ENCODE measurements at regions not wholly inside any gene's neighbourhood (a gene's known extent, or its start where the extent isn't known, plus 50 kb on each side); places are given as distances from the start of the nearest gene placed in this dataset.

GRCh38 chr2:103788951-103789350 is 1027.1 kb downstream of the TMEM182 start:
- Histone ChIP-seq H3K4me3 (ENCODE audit: low read depth, low read length) (no peak overlapping the region), H3K9me3 (ENCODE audit: control insufficient read depth, low read length) (no peaks in the 10 kb centered on the region), H3K79me2 (no peaks in the 10 kb centered on the region), H2AFZ (no peak overlapping the region), H3K36me3 (ENCODE audit: control insufficient read depth, insufficient read depth, low read length) (no peaks in the 10 kb centered on the region), H3K4me2 (ENCODE audit: low read length) (no peak overlapping the region), H3K27me3 (ENCODE audit: control insufficient read depth, insufficient read depth, low read length) (no peaks in the 10 kb centered on the region), H3K9ac (no peak overlapping the region), H3K4me1 (no peaks in the 10 kb centered on the region), H3K27ac (no peak overlapping the region)
- TF ChIP-seq CTCF (IDR thresholded peaks at IDR 0.05), result no peak

- Histone ChIP-seq H3K79me2 (no peaks in the 10 kb centered on the region), H3K27me3 (ENCODE audit: control insufficient read depth, insufficient read depth, low read length) (no peaks in the 10 kb centered on the region), H3K27ac (no peak overlapping the region), H2AFZ (no peak overlapping the region), H3K4me3 (ENCODE audit: low read depth, low read length) (no peak overlapping the region), H3K9me3 (ENCODE audit: control insufficient read depth, low read length) (no peaks in the 10 kb centered on the region), H3K9ac (no peak overlapping the region), H3K4me1 (no peaks in the 10 kb centered on the region), H3K36me3 (ENCODE audit: control insufficient read depth, insufficient read depth, low read length) (no peaks in the 10 kb centered on the region), H3K4me2 (ENCODE audit: low read length) (no peak overlapping the region)
- TF ChIP-seq CTCF (IDR thresholded peaks at IDR 0.05), result no peak
Measured at GRCh38 chr2:103789381-103790095, 1027.7 kb downstream of the TMEM182 start.

- Histone ChIP-seq H3K9me3 (ENCODE audit: control insufficient read depth, low read length) (no peaks in the 10 kb centered on the region), H3K4me3 (ENCODE audit: low read depth, low read length) (no peak overlapping the region), H3K4me1 (no peaks in the 10 kb centered on the region), H3K79me2 (no peaks in the 10 kb centered on the region), H3K4me2 (ENCODE audit: low read length) (no peak overlapping the region), H3K27ac (no peak overlapping the region), H3K27me3 (ENCODE audit: control insufficient read depth, insufficient read depth, low read length) (no peaks in the 10 kb centered on the region), H2AFZ (no peak overlapping the region), H3K36me3 (ENCODE audit: control insufficient read depth, insufficient read depth, low read length) (no peaks in the 10 kb centered on the region), H3K9ac (no peak overlapping the region)
- TF ChIP-seq CTCF (IDR thresholded peaks at IDR 0.05), result no peak
Measured at GRCh38 chr2:103792042-103792441, 1030.2 kb downstream of the TMEM182 start.

- Histone ChIP-seq H3K4me3 (ENCODE audit: low read depth, low read length) (no peak overlapping the region), H2AFZ (no peak overlapping the region), H3K27me3 (ENCODE audit: control insufficient read depth, insufficient read depth, low read length) (no peaks in the 10 kb centered on the region), H3K9ac (no peak overlapping the region), H3K4me1 (no peaks in the 10 kb centered on the region), H3K27ac (no peak overlapping the region), H3K79me2 (no peaks in the 10 kb centered on the region), H3K36me3 (ENCODE audit: control insufficient read depth, insufficient read depth, low read length) (no peaks in the 10 kb centered on the region), H3K4me2 (ENCODE audit: low read length) (no peak overlapping the region), H3K9me3 (ENCODE audit: control insufficient read depth, low read length) (no peaks in the 10 kb centered on the region)
- TF ChIP-seq CTCF (IDR thresholded peaks at IDR 0.05), result no peak
Measured at GRCh38 chr2:103798291-103798690, 1036.5 kb downstream of the TMEM182 start.

- no peak for TF ChIP-seq CTCF (IDR thresholded peaks at IDR 0.05)
- H3K4me3 ChIP-seq (ENCODE audit: low read depth, low read length), result no peak overlapping the region
Measured at GRCh38 chr2:103804013-103804412, 1042.2 kb downstream of the TMEM182 start.

More at GRCh38 chr2:103804013-103804412, 1042.2 kb downstream of the TMEM182 start:
- H3K79me2 ChIP-seq, result no peaks in the 10 kb centered on the region
- no peak overlapping the region for H3K27ac ChIP-seq
- no peaks in the 10 kb centered on the region for H3K9me3 ChIP-seq (ENCODE audit: control insufficient read depth, low read length)
- no peaks in the 10 kb centered on the region for H3K27me3 ChIP-seq (ENCODE audit: control insufficient read depth, insufficient read depth, low read length)
- H3K36me3 ChIP-seq (ENCODE audit: control insufficient read depth, insufficient read depth, low read length), result no peaks in the 10 kb centered on the region
- no peak overlapping the region for H2AFZ ChIP-seq
- no peak overlapping the region for H3K9ac ChIP-seq
- H3K4me2 ChIP-seq (ENCODE audit: low read length), result no peak overlapping the region
- H3K4me1 ChIP-seq, result no peaks in the 10 kb centered on the region
